CD14-positive monocyte (primary cell): ENCODE measurements at regions not wholly inside any gene's neighbourhood (a gene's known extent, or its start where the extent isn't known, plus 50 kb on each side); places are given as distances from the start of the nearest gene placed in this dataset.

Source experiments
- DNase-seq, 3 donors: peaks; one replicate each; pipeline ENCODE4 v3.0.0-alpha.2; 2011 to 2022
- H2AFZ ChIP-seq: 2 replicates; pipeline ENCODE4 v1.6.0; 2012; ENCODE audit warnings: mild to moderate bottlenecking, low read depth, low read length, inconsistent platforms; ENCODE audit not compliant: insufficient read depth, poor library complexity, severe bottlenecking
- H3K27ac ChIP-seq, 2 donors: 1 replicate in 1 of 2; 2 replicates in 1 of 2; pipeline ENCODE4 v1.5.1; 2012 to 2013; ENCODE audit warnings: low read length in 2 of 2, control low read depth in 1 of 2, inconsistent platforms in 1 of 2, low read depth in 1 of 2, mild to moderate bottlenecking in 1 of 2
- H3K27me3 ChIP-seq, 2 donors: one replicate each; pipeline versions ENCODE4 v1.6.0 to v1.6.1; 2011 to 2013; ENCODE audit warnings: low read length in 2 of 2; ENCODE audit not compliant: control insufficient read depth in 2 of 2, insufficient read depth in 2 of 2
- H3K36me3 ChIP-seq, 2 donors: replicated peaks in 1 of 2; 1 replicate in 1 of 2; 2 replicates in 1 of 2; pipeline versions ENCODE4 v1.5.1 to v1.6.1; 2012 to 2013; ENCODE audit warnings: low read length in 2 of 2, control low read depth in 1 of 2, inconsistent platforms in 1 of 2, mild to moderate bottlenecking in 1 of 2; ENCODE audit not compliant: insufficient read depth in 2 of 2, control insufficient read depth in 1 of 2
- H3K4me1 ChIP-seq, 2 donors: 1 replicate in 1 of 2; 2 replicates in 1 of 2; pipeline versions ENCODE4 v1.5.1 to v1.6.1; 2012 to 2013; ENCODE audit warnings: low read length in 2 of 2, control low read depth in 1 of 2, inconsistent platforms in 1 of 2, mild to moderate bottlenecking in 1 of 2, moderate library complexity in 1 of 2; ENCODE audit not compliant: insufficient read depth in 2 of 2, control insufficient read depth in 1 of 2
- H3K4me2 ChIP-seq: replicated peaks from 2 replicates; pipeline ENCODE3; 2012; ENCODE audit warnings: low read length, moderate library complexity, mild to moderate bottlenecking; ENCODE audit not compliant: poor library complexity, severe bottlenecking; ENCODE audit errors: extremely low read depth
- H3K4me3 ChIP-seq, 3 experiments: fragments of 200-600 bp in 1 of 3; sonication (generic) in 1 of 3; replicated peaks in 1 of 3; 1 replicate in 2 of 3; 2 replicates in 1 of 3; pipeline ENCODE4 v1.5.1; 2011 to 2013; ENCODE audit warnings: low read length in 3 of 3, mild to moderate bottlenecking in 3 of 3, control low read depth in 2 of 3, low read depth in 2 of 3, inconsistent platforms in 1 of 3, moderate library complexity in 1 of 3
- H3K79me2 ChIP-seq: 2 replicates; pipeline ENCODE4 v1.6.0; 2012; ENCODE audit warnings: mild to moderate bottlenecking, control low read depth, inconsistent platforms, low read length, moderate library complexity; ENCODE audit not compliant: insufficient read depth
- H3K9ac ChIP-seq: 2 replicates; pipeline ENCODE4 v1.6.0; 2017; ENCODE audit warnings: low read length, mild to moderate bottlenecking; ENCODE audit not compliant: insufficient read depth, poor library complexity, severe bottlenecking
- H3K9me3 ChIP-seq, 2 donors: replicated peaks in 1 of 2; 1 replicate in 1 of 2; 2 replicates in 1 of 2; pipeline versions ENCODE4 v1.5.1 to v1.6.1; 2012 to 2013; ENCODE audit warnings: low read length in 2 of 2, control low read depth in 1 of 2; ENCODE audit not compliant: control insufficient read depth in 1 of 2, insufficient read depth in 1 of 2
- H4K20me1 ChIP-seq: 2 replicates; pipeline ENCODE4 v1.6.0; 2012; ENCODE audit warnings: mild to moderate bottlenecking, low read length, control low read depth, moderate library complexity; ENCODE audit not compliant: insufficient read depth
- H3K27ac Mint-ChIP-seq, 7 donors: one replicate each; pipeline ENCODE4 v1.8.0; 2020; ENCODE audit warnings: mild to moderate bottlenecking in 7 of 7, mixed read lengths in 7 of 7, moderate library complexity in 6 of 7, inconsistent platforms in 2 of 7
- H3K27me3 Mint-ChIP-seq, 3 donors: one replicate each; pipeline ENCODE4 v1.8.0; 2021 to 2022; ENCODE audit warnings: low read depth in 3 of 3, mild to moderate bottlenecking in 3 of 3, mixed read lengths in 3 of 3, moderate library complexity in 3 of 3, inconsistent platforms in 1 of 3
- H3K36me3 Mint-ChIP-seq, 2 donors: one replicate each; pipeline ENCODE4 v1.8.0; 2020; ENCODE audit warnings: mixed read lengths in 2 of 2, inconsistent platforms in 1 of 2, mild to moderate bottlenecking in 1 of 2
- H3K4me1 Mint-ChIP-seq: one replicate; pipeline ENCODE4 v1.8.0; 2020; ENCODE audit warnings: mild to moderate bottlenecking, mixed read lengths
- H3K4me3 Mint-ChIP-seq, 2 donors: one replicate each; pipeline ENCODE4 v1.8.0; 2020; ENCODE audit warnings: mild to moderate bottlenecking in 2 of 2, mixed read lengths in 2 of 2, moderate library complexity in 1 of 2
- H3K9me3 Mint-ChIP-seq, 7 donors: one replicate each; pipeline ENCODE4 v1.8.0; 2020 to 2022; ENCODE audit warnings: mixed read lengths in 7 of 7, mild to moderate bottlenecking in 6 of 7, moderate library complexity in 6 of 7, inconsistent platforms in 2 of 7
- WGBS: methylation state at CpG from one replicate; pipeline ENCODE4 v1.1.5; 2013; ENCODE audit warnings: missing lambda C conversion rate; ENCODE audit not compliant: insufficient coverage; 5-methylcytosine and 5-hydroxymethylcytosine counted together
- intact Hi-C, 2 donors: fragments of 100-400 bp; cut with micrococcal nuclease; formaldehyde crosslinking; loops; one replicate each; pipeline versions ENCODE4 v1.15.0 to v1.15.1; 2023
- TF ChIP-seq, protein P1 (sequence below): fragments of 200-600 bp; IDR thresholded peaks from one replicate; pipeline ENCODE4 v1.8.0; 2022; ENCODE audit warnings: antibody characterized with exemption, mild to moderate bottlenecking

DNA sequence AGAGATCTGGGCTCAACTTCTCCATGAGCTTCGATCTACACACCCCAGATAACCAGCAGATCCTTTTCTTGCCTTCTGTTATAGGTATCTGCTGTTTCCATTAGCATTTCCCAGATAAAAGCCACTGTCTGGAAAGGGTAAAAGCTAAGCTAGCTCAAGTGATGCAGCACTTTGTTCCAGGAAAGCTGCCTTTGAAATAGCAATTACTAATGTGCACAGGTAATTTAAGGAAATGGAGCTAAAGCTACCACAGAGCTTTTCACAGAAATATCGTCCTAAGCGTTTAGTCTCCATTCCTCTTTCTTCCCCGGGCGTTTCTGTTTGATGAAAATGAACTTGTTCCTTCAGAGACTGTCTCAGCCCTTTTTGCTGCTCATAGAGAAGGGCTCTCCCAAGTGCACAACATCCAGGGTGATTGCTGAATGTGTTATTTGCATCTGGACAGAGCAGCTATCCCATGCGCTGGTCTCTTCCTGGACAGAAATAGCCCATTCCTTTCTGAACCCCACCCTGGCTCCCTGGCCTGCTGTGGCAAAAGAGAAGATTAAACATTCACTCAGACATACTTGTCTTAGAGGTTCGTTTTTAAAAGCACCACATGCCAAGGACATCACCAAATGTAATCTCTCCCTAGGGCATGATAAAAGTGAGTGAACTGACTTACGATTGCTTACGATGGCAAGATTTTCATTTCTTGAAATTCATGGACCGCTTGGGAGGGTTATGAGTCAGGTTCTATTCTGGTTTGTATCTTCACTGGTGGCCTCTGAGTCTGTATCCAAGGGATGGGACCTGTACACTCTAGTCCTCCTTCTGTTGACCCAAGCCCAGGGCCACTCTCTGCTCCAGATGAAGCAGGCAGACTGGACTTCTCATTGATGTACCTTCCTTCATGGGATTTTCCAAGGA, 429.1 kb upstream of the CDH4 start:
- H3K36me3 ChIP-seq = no peaks in the 10 kb centered on the region
- DNase-seq = no peak
- H3K27ac Mint-ChIP-seq = no peak overlapping the region
- H3K4me3 ChIP-seq = no peak overlapping the region
- WGBS = no CpG with 5 or more reads among the region's 10 CpGs
- peaks cover 0 to 3% (median 0%) of the 10 kb centered on the region in 7 donors for H3K9me3 Mint-ChIP-seq
- H4K20me1 ChIP-seq = no peaks in the 10 kb centered on the region
- no peaks in the 10 kb centered on the region for H3K36me3 Mint-ChIP-seq
- no peak overlapping the region for H2AFZ ChIP-seq
- no peak overlapping the region for H3K27ac ChIP-seq
- H3K9me3 ChIP-seq = no peaks in the 10 kb centered on the region
- H3K79me2 ChIP-seq = no peaks in the 10 kb centered on the region
- TF ChIP-seq, protein P1, sequence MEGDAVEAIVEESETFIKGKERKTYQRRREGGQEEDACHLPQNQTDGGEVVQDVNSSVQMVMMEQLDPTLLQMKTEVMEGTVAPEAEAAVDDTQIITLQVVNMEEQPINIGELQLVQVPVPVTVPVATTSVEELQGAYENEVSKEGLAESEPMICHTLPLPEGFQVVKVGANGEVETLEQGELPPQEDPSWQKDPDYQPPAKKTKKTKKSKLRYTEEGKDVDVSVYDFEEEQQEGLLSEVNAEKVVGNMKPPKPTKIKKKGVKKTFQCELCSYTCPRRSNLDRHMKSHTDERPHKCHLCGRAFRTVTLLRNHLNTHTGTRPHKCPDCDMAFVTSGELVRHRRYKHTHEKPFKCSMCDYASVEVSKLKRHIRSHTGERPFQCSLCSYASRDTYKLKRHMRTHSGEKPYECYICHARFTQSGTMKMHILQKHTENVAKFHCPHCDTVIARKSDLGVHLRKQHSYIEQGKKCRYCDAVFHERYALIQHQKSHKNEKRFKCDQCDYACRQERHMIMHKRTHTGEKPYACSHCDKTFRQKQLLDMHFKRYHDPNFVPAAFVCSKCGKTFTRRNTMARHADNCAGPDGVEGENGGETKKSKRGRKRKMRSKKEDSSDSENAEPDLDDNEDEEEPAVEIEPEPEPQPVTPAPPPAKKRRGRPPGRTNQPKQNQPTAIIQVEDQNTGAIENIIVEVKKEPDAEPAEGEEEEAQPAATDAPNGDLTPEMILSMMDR = no peak
- H3K4me3 Mint-ChIP-seq = no peak overlapping the region
- intact Hi-C loops = no loop called here
- H3K4me2 ChIP-seq = no peak overlapping the region
- no peaks in the 10 kb centered on the region for H3K4me1 Mint-ChIP-seq
- no peaks in the 10 kb centered on the region for H3K27me3 ChIP-seq
- H3K27me3 Mint-ChIP-seq = peaks cover 0 to 7% (median 2%) of the 10 kb centered on the region in 3 donors
- H3K9ac ChIP-seq = no peak overlapping the region
- no peaks in the 10 kb centered on the region for H3K4me1 ChIP-seq

DNA sequence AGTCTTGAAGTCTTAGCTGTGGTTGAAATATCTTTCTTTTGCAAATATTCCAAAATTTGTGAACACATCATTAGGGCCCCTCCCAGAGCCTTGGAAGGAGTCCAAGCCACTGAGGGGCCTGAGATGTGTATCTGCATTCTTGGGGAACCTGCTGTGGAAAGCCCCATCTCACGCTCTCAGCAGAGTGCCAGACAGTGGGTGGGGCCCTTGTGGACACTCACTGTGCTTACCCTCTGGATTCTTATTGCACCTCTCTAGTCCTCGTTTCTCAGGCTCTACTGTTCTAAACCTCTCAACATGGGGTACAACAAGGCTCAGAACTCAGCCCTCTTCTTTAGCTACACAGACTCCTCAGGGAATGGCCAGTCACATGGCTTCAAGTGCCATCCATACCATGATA, 416.2 kb upstream of the CDH4 start:
- H3K4me1 Mint-ChIP-seq = no peaks in the 10 kb centered on the region
- intact Hi-C loops = no loop called here
- TF ChIP-seq, protein P1 = no peak

More for the DNA sequence above, 416.2 kb upstream of the CDH4 start:
- H2AFZ ChIP-seq = no peak overlapping the region
- H3K27me3 Mint-ChIP-seq = peaks cover 0 to 4% (median 1%) of the 10 kb centered on the region in 3 donors
- no peak overlapping the region for H3K9ac ChIP-seq
- no peak overlapping the region for H3K4me2 ChIP-seq
- H3K36me3 Mint-ChIP-seq = no peaks in the 10 kb centered on the region
- H3K36me3 ChIP-seq = no peaks in the 10 kb centered on the region
- no peak for DNase-seq
- H3K79me2 ChIP-seq = no peaks in the 10 kb centered on the region
- 53% methylated on average over 2 of the region's 2 CpGs for WGBS
- no peaks in the 10 kb centered on the region for H3K27me3 ChIP-seq
- no peak overlapping the region for H3K27ac ChIP-seq
- H3K4me3 Mint-ChIP-seq = no peak overlapping the region
- H3K4me1 ChIP-seq = no peaks in the 10 kb centered on the region
- H3K9me3 ChIP-seq = peaks cover 0 to 3% of the 10 kb centered on the region in 2 donors
- no peak overlapping the region for H3K27ac Mint-ChIP-seq
- H3K9me3 Mint-ChIP-seq = peaks cover 0 to 5% (median 4%) of the 10 kb centered on the region in 7 donors
- no peak overlapping the region for H3K4me3 ChIP-seq
- no peaks in the 10 kb centered on the region for H4K20me1 ChIP-seq
